PC-9 (cell line): ENCODE measurements at regions not wholly inside any gene's neighbourhood (a gene's known extent, or its start where the extent isn't known, plus 50 kb on each side); places are given as distances from the start of the nearest gene placed in this dataset.

ENCODE experiments used
- CTCF ChIP-seq: fragments of 200-600 bp; sonication (generic); conservative IDR thresholded peaks from 2 replicates; pipeline ENCODE4 v1.6.1; 2017; ENCODE audit warnings: mixed run types, antibody characterized with exemption, mild to moderate bottlenecking, moderate library complexity
- EZH2 ChIP-seq: fragments of 200-600 bp; sonication (generic); IDR thresholded peaks from 2 replicates; pipeline ENCODE4 v1.8.0; 2017; ENCODE audit warnings: antibody characterized with exemption, low read depth

- TF ChIP-seq CTCF (no peak), EZH2 (no peak)
Observed at GRCh38 chr5:174610968-174611367, 113.4 kb upstream of the MSX2 start.
